ENCODE measurements at regions not wholly inside any gene's neighbourhood (a gene's known extent, or its start where the extent isn't known, plus 50 kb on each side); places are given as distances from the start of the nearest gene placed in this dataset.

- TF ChIP-seq EP300 (IDR thresholded peaks at IDR 0.05) (no peak), CTCF (IDR thresholded peaks at IDR 0.05) (no peak), POLR2A (IDR thresholded peaks at IDR 0.05) (no peak)
These were observed 547.9 kb upstream of the PTCHD4 start for GRCh38 chr6:48658915-48659314.
